ENCODE measurements at regions not wholly inside any gene's neighbourhood (a gene's known extent, or its start where the extent isn't known, plus 50 kb on each side); places are given as distances from the start of the nearest gene placed in this dataset.

- DNase-seq (ENCODE audit: low read depth), result no peak
- no peak overlapping the region for H3K4me3 ChIP-seq (ENCODE audit: low read depth, low read length)
- TF ChIP-seq, protein P1, sequence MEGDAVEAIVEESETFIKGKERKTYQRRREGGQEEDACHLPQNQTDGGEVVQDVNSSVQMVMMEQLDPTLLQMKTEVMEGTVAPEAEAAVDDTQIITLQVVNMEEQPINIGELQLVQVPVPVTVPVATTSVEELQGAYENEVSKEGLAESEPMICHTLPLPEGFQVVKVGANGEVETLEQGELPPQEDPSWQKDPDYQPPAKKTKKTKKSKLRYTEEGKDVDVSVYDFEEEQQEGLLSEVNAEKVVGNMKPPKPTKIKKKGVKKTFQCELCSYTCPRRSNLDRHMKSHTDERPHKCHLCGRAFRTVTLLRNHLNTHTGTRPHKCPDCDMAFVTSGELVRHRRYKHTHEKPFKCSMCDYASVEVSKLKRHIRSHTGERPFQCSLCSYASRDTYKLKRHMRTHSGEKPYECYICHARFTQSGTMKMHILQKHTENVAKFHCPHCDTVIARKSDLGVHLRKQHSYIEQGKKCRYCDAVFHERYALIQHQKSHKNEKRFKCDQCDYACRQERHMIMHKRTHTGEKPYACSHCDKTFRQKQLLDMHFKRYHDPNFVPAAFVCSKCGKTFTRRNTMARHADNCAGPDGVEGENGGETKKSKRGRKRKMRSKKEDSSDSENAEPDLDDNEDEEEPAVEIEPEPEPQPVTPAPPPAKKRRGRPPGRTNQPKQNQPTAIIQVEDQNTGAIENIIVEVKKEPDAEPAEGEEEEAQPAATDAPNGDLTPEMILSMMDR (IDR thresholded peaks at IDR 0.05; ENCODE audit: insufficient read depth, low read length), result no peak
Measured at GRCh38 chr1:88175120-88175630, 508.9 kb upstream of the PKN2 start.

DNA sequence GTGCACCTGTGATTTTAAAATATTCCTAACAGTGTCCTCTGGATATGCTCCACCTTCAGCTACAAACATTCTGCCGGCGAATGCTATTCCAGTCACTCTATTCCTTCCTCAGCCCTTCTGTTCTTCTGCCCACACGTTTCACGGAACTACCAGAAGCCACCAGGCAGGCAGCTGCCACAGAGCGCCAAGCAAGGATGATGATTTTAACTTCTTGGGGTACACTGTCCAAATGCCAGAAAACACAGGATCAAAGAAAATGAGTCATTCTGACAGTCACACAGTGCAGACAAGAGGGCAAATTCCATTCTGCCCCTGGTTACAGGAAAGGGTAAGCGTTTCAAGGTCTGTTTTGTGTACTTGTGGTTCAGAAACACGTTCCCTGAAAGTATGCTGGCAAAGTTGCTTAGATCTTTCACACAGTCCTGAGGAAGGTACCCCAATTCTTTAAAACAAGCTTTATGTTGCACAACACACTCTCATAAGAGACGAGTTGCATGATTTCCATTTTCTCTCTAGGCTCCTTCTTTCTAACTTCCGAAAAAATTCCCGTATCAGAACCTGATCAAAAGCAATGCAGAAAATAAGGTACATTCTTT, 508.3 kb upstream of the PKN2 start:
- DNase-seq (ENCODE audit: low read depth), result no peak
- H3K4me3 ChIP-seq (ENCODE audit: low read depth, low read length), result no peak overlapping the region
- TF ChIP-seq, protein P1 (IDR thresholded peaks at IDR 0.05; ENCODE audit: insufficient read depth, low read length), result no peak

- no peak overlapping the region for H3K4me3 ChIP-seq (ENCODE audit: low read depth, low read length)
- no peak for DNase-seq (ENCODE audit: low read depth)
- TF ChIP-seq, protein P1 (IDR thresholded peaks at IDR 0.05; ENCODE audit: insufficient read depth, low read length), result no peak
Measured at GRCh38 chr1:88179943-88180342, 504.1 kb upstream of the PKN2 start.

DNA sequence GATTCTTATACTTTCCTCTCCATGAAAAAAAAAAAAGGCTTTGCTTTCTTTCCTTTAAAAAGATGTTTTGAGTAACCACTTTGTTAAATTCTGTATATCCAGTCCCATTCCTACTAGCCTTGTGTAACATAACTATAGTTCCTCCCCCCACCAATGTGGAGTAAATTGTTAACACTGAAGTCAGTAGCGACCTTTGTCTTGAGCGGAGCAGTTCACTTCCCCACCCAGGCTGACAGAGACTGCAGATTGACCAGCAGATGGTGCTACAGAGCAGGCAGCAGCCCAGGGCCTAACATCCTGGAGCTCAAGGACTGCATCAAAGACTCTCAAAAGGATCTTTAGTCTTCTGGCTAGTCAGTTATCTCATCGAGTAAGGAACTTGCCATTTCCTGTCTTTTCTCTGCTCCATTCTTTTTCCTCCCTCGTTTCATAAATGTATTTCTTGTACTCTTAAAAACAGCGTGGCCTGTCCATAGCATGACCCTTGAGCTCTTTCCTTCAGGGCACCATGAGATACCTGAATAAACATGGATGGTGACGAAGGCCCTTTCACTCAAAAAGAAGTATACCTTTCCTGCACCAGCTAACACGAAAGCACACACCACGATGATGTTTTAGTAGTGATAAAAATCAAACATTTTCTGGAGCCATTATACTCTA, 503.5 kb upstream of the PKN2 start:
- TF ChIP-seq, protein P1 (IDR thresholded peaks at IDR 0.05; ENCODE audit: insufficient read depth, low read length), result peak; percentile 100
- no peak overlapping the region for H3K4me3 ChIP-seq (ENCODE audit: low read depth, low read length)
- DNase-seq (ENCODE audit: low read depth), result peak; percentile 77

DNA sequence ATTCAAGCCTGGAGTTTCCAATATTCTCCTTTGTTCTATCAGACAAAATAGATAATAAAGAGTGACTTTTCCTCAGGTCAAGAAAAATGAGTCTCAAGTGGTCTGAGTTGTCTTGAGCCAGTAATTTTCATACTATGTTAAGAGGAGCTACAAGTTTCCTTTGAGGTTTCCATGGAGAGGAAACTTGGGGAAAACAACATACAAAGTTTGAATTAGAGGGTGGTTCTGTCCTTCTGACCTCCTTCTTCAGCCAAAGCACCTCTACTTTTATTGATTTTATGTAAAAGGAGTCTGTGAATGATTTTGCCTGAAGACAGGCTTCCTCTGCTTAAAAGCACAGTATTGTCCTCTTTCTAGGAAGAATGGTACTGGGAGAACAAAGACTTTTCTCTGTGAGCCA, 497.2 kb upstream of the PKN2 start:
- no peak overlapping the region for H3K4me3 ChIP-seq (ENCODE audit: low read depth, low read length)
- no peak for DNase-seq (ENCODE audit: low read depth)

DNA sequence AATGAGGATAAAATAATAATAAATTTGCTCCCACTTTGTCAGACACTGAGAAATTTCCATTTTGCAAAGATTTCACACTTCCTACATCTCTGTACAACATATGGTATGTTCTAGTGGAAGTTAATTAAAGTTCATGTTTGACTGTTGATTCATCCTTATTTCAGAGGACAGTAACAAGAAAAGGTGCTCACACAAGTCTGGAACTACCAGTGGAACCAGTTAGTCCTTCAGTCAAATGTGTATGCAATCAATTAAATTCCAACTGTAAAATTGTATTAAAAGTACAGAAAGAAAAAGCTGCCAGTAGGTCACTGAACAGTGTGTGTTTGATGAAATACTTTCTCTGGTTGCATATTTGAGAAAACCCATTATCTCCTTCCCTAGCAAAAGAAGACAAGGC, 496.0 kb upstream of the PKN2 start:
- DNase-seq (ENCODE audit: low read depth), result no peak
- TF ChIP-seq, protein P1 (IDR thresholded peaks at IDR 0.05; ENCODE audit: insufficient read depth, low read length), result no peak
- no peak overlapping the region for H3K4me3 ChIP-seq (ENCODE audit: low read depth, low read length)

More for the DNA sequence above, 497.2 kb upstream of the PKN2 start:
- TF ChIP-seq, protein P1 (IDR thresholded peaks at IDR 0.05; ENCODE audit: insufficient read depth, low read length), result no peak
